ENCODE measurements at regions not wholly inside any gene's neighbourhood (a gene's known extent, or its start where the extent isn't known, plus 50 kb on each side); places are given as distances from the start of the nearest gene placed in this dataset.

DNA sequence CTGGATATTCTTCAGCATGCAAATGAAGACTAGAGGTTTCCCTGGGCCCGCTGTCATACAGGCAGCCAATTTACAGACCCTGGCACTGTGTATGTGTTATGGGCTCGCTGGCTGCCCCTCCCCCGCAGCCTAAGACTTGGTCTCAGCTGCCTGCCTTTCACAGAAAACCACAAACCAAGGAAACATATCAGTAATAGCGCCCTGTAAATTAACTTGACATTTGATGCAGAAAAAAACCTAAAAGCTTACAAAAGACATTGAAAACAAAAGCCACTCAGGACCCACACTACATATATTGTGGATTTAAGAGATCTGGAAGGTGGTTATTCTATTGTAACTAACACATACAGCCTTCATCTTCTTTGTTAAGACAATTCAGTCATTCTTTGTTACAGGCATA is 287.0 kb upstream of the TMEM161B start:
- TF ChIP-seq, protein P1, sequence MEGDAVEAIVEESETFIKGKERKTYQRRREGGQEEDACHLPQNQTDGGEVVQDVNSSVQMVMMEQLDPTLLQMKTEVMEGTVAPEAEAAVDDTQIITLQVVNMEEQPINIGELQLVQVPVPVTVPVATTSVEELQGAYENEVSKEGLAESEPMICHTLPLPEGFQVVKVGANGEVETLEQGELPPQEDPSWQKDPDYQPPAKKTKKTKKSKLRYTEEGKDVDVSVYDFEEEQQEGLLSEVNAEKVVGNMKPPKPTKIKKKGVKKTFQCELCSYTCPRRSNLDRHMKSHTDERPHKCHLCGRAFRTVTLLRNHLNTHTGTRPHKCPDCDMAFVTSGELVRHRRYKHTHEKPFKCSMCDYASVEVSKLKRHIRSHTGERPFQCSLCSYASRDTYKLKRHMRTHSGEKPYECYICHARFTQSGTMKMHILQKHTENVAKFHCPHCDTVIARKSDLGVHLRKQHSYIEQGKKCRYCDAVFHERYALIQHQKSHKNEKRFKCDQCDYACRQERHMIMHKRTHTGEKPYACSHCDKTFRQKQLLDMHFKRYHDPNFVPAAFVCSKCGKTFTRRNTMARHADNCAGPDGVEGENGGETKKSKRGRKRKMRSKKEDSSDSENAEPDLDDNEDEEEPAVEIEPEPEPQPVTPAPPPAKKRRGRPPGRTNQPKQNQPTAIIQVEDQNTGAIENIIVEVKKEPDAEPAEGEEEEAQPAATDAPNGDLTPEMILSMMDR (IDR thresholded peaks at IDR 0.05; ENCODE audit: low read depth, low read length, poor library complexity, severe bottlenecking): no peak
- TF ChIP-seq EZH2phosphoT487 (IDR thresholded peaks at IDR 0.05; ENCODE audit: borderline replicate concordance, low read length): no peak

All from DOHH2 (cell line).